ENCODE measurements at regions not wholly inside any gene's neighbourhood (a gene's known extent, or its start where the extent isn't known, plus 50 kb on each side); places are given as distances from the start of the nearest gene placed in this dataset.

DNA sequence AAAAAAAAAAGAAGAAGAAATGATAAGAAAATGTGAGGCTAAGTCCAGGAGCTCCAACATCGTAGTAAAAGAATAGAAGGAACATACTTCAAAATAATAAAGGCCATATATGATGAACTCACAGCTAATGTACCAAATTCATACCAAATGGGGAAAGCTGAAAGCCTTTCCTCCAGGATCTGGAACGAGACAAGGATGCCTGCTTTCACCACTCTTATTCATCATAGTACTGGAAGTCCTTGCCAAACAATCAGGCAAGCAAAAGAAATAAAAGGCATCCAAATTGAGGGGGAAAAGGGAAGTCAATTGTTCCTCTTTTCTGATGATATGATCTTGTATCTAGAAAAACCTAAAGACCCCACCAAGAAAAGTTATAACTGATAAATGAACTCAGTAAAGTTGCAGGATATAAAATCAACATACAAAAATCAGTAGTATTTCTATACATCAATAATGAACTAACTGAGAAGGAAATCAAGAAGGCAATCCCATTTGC is 170.6 kb downstream of the METTL4 start:
- Histone ChIP-seq H3K27ac (no peak overlapping the region), H3K4me3 (no peak overlapping the region)

DNA sequence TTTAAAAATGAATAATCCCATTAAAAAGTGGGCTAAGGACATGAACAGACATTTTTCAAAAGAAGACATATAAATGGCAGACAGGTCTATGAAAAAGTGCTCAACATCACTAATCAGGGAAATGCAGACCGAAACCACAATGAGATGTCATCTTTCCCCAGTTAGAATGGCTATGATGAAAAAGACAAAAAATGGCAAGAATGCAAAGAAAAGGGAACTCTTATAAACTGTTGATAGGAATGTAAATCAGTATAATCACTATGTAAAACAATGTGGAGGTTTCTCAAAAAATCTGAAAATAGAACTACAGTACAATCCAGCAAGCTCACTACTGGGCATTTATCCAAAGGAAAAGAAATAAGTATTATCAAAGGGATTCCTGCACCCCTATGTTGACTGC is 169.2 kb downstream of the METTL4 start:
- Histone ChIP-seq H3K4me3 (no peak overlapping the region), H3K27ac (no peak overlapping the region)

DNA sequence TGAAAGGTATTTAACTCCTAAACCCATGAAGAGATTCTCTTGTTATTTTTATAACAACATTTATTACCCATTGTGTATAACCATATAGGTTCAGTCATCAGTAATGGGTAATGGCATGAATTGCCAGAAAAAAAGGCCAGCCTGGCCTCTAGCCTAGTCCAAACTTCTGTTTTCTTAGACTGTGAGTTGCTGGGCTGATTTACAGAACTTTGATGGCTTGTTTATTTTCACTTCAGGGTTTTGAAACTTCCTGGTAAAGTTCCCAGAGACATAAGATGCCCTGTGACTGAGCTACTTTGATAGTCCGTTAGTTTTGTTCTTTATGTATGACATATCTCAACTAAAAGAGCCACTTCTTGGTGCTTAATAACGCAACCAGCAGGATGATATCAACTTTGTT is 164.8 kb downstream of the METTL4 start:
- H3K27ac ChIP-seq = no peak overlapping the region
- H3K4me3 ChIP-seq = no peak overlapping the region

DNA sequence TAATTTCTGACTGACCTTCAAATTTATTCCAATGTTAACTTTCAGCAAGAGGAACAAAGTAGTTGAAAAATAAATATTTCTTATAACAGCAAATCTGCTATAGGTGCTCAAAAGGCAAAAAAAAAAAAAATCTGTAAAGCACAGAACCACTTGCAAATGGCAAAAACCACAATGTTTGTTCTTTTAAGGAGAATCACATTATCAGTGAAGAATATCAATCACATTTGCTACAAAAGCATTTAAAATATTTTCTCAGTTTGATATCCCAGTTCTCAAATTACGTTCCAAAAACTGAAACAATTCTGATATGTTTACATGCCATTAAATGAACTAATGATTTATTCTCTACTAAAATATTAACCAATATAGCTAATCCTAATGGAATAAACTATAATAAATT is 163.3 kb downstream of the METTL4 start:
- no peak overlapping the region for H3K27ac ChIP-seq

DNA sequence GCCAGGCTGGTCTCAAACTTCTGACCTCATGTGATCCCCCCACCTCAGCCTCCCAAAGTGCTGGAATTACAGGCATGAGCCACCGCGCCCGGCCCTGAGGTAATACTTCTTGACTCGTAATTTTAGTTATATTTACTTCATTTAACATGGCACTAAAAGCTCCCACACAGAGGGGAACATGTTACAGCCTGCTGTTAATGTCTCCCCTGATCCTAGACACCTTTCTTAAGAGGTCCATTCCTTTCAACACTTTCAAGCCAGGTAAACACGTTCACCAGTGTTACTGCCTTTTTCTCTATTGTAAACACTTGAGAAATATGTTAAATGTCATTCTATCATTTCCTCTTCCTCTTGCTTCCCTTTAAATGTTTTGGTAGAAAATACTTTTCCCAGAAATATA is 161.4 kb downstream of the METTL4 start:
- Histone ChIP-seq H3K4me3 (no peak overlapping the region), H3K27ac (no peak overlapping the region)

More for the DNA sequence above, 163.3 kb downstream of the METTL4 start:
- no peak overlapping the region for H3K4me3 ChIP-seq

DNA sequence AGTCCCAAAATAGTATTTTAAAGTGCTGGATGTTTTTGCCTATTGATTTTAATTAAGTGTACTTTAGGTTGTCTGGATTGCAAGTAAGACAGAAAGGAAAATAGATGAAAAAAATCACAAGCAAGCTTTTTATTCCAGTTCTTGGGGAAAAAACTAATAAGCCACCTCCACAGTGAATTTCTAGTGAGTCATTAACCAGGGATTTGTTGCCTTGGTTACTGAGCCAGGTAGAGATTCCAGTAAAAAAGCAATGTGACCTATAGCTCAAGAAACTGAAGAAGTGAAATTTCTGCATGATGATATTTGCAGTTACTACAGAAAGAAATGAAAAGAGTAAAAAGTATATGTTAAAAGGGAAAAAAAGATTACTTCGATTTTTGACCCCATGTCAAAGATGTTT is 160.6 kb downstream of the METTL4 start:
- no peak overlapping the region for H3K27ac ChIP-seq
- no peak overlapping the region for H3K4me3 ChIP-seq

DNA sequence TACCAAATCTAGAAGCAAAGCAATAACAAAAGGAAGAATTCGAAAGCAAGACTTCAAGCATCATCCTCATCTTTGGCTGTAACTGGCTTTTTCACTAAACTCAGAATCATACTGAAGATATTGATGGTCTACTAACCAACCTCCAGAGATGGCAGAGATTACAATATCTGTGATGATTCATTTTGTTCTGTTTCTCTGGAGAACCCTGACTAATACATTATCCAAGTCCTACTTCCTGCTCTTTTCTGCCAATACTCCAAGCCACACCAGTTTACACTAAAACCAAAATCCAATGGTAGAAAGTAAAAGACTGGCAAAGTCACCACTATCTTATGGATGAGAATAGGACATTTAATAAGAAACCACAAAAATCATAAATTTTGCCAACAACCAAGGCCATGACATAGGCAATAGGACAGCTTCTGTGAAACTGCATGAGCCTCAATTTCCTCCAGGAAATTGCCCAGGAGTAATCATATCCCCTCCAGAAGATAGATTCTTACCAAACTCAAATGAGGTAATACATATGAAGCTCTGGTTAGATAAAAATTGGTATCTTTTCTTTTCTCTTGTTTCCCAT is 159.8 kb downstream of the METTL4 start:
- Histone ChIP-seq H3K4me3 (no peak overlapping the region), H3K27ac (no peak overlapping the region)

DNA sequence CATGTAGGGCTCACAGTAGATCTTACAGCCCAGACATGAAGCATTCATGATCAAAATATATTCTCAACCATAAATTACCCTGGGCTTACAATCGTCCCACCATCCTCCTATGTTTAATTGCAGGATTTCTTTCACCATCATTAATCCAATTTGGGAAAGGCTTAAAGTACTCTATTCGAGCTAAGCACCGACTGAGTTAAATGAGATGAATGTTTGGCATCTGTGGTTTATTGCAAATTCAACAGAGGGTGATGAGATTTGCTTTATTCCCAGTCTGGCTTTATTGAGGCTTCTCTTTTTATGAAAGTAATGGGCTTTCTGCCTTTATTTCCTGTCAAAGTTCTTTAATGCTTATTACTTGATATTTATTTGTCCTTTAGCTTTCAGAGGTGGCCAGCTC is 159.0 kb downstream of the METTL4 start:
- no peak overlapping the region for H3K27ac ChIP-seq
- H3K4me3 ChIP-seq = no peak overlapping the region

DNA sequence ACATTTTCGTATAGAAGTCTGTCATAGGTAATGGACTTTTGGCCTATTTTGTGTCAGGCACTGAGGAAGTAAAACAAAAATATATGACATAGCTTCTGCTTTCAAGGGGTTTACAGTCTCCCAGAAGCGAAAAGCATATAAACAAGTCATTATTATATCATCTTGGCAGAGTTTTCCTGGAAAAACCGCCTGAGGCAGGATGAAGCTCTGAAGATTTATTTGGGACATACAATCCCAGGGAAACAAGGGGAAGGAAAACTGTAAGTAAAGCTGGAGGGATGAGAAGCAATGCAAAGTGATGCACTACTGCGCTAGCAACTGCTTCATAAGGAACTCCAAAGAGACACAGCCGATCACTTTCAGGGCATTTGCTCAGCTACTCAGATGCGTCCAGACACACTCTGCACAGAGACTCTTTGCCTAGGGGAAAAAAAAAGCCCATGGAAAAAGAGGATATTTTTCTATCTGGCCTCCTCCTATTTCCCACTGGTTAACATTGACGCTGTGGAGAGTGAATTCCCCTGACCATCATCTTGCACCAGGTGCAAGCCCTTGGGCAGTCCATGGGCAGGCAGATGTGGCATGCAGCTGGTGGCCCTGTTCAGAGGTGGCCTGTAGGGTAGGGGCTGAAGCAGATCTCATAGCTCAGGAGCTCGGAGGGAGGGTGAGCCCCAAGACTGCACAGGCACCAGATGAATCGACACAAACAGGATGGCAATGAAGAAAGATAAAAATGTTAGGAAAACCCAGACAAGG is 158.1 kb downstream of the METTL4 start:
- Histone ChIP-seq H3K27ac (no peak overlapping the region), H3K4me3 (no peak overlapping the region)

DNA sequence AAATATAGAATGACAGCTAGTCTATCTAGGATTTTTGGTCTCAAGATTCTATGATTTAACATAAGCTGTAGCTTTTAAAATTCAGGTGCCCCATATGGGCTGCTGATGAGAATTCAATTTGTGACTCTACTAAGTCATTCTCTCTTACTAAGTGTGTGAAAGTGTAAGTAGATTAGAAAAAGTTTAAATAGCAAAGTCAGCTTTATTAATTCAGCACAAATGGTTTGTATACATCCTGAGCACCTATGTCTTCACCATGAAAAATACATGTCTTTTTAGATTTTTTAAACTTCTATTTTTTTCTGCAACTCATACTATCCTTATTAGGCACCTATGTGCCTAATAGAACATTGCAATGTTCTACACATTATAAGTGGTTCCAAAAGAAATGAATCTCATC is 157.1 kb downstream of the METTL4 start:
- no peak overlapping the region for H3K27ac ChIP-seq
- H3K4me3 ChIP-seq = no peak overlapping the region

DNA sequence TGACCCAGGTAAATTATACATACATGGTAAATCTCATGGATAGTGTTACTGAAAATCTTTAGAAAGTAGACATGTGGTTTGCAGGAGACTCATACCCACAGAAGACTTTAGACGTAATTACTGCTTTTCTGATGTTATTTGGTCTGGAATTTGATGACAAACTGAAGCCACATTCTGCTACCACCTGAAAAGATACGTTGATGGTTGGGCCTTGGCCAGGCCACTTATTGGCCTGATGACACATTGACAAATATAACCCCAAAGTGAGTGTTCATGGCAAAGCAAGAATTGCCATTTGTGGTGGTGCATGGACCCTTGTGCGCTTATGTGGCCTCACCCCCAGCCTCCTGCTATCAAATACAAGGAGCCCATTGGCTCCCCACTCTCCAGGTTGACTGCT is 155.6 kb downstream of the METTL4 start:
- H3K27ac ChIP-seq = no peak overlapping the region
- H3K4me3 ChIP-seq = no peak overlapping the region

DNA sequence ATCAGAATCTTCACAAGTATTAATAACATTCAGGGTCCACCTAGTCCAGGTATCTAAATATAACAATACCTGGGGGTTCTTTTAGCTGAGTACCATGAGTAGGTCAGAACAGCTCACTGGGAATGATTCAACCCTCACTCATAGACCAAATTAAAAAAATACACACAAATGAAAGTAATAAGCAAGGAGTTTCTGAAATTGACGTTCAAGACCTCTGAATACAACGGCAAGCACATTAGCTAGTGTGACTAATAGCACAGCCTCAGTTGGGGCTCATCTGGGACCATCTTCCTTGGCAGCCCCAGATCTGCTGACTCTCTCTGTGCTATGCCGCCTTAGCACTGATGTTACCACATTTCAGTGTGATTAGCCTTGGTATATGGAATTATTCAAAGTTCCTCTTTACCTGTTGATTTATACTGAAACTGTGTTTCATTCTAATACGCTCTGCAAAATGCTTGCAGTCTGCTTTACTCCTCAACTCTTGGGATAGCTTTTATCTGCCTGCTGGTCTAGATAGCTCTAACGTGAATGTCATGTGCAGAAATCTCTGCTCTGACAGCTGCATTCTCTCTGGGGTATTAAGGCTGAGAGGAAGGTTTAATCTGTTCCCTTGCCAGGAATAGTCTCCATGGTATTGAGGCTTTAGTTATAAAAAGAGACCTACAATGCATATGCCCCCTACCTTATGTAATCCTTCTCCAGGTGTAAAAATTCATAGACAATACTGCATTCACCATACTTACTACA is 153.3 kb downstream of the METTL4 start:
- Histone ChIP-seq H3K4me3 (no peak overlapping the region), H3K27ac (no peak overlapping the region)

DNA sequence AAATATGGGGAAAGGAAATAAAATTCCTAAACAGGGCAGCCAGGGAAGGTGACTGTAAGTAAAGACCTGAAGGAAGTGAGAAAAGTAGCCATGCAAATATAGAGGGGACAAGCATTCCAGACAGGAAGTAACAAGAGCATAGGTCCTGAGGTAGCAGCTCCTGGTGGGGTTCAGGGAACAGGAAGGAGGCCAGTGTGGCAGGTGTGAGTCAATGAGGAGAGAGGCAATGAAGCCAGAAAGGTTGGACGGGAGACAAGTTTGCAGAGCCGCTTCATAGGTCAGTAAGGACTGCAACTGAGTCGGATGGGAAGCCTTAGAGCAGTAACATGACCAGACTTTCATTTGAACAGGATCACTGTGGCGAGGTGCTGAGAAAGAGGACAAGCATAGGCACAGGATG is 150.9 kb downstream of the METTL4 start:
- H3K4me3 ChIP-seq = no peak overlapping the region
- H3K27ac ChIP-seq = no peak overlapping the region

DNA sequence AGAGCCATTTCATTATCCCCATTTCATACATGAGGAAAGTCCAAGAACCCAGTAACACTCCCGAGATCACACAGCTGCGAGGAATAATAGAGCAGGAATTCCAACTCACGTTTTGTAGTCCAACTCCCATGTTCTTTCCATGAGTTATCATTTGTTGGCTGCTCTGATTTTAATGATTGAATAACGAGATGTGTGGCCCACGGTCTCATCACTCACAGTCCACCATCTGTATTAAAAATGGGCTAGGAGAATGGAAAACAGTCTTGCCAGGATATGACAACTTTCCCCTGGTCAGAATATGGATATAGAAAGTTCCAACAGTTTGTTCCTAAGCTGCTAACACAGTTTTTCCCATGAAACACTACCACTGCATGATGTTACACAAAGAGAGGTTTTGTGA is 147.5 kb downstream of the METTL4 start:
- H3K27ac ChIP-seq = no peak overlapping the region
- no peak overlapping the region for H3K4me3 ChIP-seq

DNA sequence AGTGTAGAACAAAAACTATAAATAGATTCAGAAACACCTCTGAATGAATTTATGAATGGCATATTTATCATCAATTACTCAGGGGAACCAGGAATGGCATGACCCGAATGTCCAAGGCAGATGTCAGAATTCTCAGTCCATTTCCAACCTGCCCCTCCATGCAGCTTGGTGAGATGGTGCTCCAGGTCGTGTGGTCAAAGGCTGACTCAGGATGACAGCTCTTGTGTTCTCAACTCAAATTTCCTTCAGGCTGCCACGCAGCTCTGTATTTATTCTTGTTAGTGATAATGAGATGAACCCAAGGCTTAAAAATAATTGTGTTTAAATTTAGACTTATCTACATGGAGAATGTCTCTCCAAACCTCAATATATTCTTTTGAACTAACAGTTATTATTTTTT is 146.9 kb downstream of the METTL4 start:
- H3K27ac ChIP-seq = no peak overlapping the region

DNA sequence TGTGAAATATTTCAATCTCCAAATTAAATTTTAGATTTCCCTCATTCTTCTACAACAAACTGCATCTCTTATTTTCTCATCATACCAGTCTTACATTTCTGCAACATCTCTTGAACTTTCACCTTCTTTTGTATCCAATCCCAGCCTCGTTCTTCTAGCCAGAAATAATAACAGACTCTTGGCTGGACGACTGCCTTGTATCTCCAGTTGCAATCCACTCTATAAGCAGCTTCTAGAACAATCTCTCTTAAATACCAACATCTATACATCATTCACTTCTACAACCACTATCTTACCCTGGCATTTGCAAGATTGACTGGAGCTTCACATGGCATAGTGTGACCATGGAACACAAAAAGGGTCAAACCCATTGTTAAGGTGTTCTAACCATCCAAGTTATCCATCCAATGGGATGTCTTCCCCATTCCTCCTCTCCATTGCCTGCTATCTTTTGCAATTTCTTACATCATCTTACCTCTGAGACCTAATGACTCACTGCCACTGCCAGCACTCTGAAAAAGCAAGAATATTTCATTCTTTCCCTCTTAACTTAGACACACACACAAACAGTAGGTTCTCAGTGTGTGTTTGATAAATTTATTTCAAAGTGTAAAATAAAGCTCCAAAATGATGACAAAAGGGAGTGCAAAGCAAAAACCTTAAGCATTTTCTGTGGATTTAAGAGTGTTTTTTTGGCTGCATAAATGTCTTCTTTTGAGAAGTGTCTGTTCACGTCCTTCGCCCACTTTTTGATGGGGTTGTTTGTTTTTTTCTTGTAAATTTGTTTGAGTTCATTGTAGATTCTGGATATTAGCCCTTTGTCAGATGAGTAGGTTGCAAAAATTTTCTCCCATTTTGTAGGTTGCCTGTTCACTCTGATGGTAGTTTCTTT is 145.6 kb downstream of the METTL4 start:
- H3K4me3 ChIP-seq = no peak overlapping the region
- no peak overlapping the region for H3K27ac ChIP-seq

More for the DNA sequence above, 146.9 kb downstream of the METTL4 start:
- no peak overlapping the region for H3K4me3 ChIP-seq

DNA sequence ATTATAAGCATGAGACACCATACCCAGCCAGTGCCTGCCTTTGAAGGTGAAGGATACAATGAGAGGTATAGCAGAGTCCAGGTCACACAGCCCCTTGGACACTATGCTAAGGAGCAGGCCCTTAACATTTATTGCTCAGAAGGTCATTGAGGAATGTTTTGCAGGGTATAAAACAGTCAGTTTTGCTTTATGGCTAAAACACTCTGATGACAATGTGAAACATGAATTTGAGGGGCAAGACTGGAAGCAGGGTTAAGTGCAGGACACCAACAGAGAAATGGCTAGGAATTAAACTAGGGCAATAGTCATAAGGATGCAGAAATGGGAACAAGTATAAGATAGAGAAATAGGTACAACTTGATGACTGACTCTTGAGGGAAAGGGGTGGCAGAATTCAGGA is 141.1 kb downstream of the METTL4 start:
- Histone ChIP-seq H3K27ac (no peak overlapping the region), H3K4me3 (no peak overlapping the region)

DNA sequence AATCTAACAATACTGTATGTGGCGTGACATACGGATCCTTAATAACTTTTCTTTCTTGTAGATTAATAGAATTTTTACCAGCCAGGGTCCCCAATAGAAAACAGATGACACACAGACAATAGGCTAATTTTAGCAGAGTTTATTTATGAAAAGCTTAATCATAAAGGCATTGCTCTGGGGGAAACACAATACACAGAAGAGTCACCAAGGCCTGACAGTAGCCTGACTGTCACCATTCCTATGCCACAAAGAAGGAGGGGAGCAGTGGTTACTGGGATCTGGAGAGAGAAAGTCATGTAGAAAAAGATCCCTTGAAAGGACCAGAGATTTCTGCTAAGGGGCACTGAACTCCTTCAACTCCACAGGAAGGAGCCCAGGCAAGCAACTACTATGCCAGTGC is 139.5 kb downstream of the METTL4 start:
- no peak overlapping the region for H3K27ac ChIP-seq
- no peak overlapping the region for H3K4me3 ChIP-seq

DNA sequence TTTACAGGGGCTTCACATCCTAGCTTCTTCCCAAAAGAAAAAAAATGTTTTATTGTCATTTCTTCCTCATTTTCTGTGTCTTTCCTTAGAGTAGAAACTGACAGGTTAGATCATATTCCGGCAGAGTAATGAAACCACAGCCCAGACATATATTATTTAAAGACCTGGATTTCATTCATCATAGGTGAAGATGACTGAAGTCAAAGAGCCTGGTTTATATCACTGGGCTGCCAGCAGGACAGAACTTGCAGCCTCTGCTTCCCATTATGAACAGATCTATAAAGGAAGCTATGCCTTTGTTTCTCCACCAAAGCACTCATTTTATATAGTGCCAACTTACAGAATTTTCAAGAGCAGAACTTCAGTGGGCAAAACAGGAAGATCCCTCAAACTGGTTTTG is 137.9 kb downstream of the METTL4 start:
- Histone ChIP-seq H3K27ac (no peak overlapping the region), H3K4me3 (no peak overlapping the region)

DNA sequence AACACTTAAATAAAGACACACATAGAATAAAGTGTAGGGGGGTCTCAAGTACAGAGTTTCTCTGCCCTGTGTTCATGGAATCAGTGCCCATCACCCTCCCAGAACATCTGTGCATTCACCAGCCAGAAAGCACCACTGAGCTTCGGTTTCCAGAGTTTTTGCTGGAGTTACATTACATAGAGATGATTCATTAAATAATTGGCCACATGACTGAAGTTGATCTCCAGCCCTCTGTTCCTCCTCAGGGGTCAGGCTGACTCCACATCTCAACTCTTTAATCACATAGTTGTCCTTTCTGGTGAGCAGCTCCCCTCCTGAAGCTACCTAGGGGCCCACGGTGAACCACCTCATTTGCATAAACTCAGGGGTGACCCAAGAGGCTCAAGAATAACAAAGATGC is 129.8 kb downstream of the METTL4 start:
- no peak overlapping the region for H3K4me3 ChIP-seq
- no peak overlapping the region for H3K27ac ChIP-seq

Data from skin epidermis (tissue), 12 donors.